GM21529 (cell line): ENCODE measurements at regions not wholly inside any gene's neighbourhood (a gene's known extent, or its start where the extent isn't known, plus 50 kb on each side); places are given as distances from the start of the nearest gene placed in this dataset.
"Not testable (repeated sequence)": the region's sequence is repeated elsewhere in the genome, so short reads cannot be mapped to it uniquely, and the experiment has no call there.

ENCODE experiments used
- ATAC-seq: cut with Tn5 transposase; IDR thresholded peaks from one replicate; pipeline ENCODE4 v1.9.1; 2021; ENCODE audit not compliant: unreplicated experiment

DNA sequence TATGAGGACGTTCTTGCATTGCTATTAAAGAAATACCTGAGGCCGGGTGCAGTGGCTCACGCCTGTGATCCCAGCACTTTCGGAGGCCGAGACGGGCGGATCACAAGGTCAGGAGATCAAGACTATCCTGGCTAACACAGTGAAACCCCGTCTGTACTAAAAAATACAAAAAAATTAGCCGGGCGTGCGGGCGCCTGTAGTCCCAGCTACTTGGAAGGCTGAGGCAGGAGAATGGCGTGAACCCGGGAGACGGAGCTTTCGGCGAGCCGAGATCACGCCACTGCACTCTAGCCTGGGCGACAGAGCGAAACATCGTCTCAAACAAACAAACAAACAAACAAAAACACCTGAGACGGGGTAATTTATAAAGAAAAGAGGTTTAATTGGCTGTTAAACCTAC, 674.0 kb downstream of the BRINP1 start:
- not testable (repeated sequence) for ATAC-seq

- ATAC-seq: no peak
These were observed 667.2 kb downstream of the BRINP1 start for GRCh38 chr9:118701985-118702384.

GRCh38 chr9:118711843-118712242, 657.4 kb downstream of the BRINP1 start:
- ATAC-seq: no peak

GRCh38 chr9:118721276-118721675, 648.0 kb downstream of the BRINP1 start:
- ATAC-seq: no peak

DNA sequence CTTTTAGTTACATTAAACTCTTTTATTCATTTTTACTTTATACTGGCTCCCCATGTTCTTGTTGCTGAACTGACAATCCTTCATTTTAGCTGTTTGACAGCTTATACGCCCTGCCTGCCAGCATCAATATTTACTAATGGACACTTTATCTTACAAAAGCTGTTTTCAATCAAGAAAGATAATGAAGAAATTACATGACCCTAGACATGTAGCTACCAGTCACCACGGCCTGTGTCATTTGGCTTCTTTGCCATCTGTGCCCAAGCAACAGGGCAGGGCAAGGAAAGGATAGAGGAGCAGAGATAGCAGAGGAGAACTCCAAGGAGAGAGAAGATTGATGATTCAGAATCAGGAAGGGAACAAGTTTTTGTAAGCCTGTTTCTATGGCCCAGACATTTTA, 647.3 kb downstream of the BRINP1 start:
- no peak for ATAC-seq

GRCh38 chr9:118729981-118730380, 639.3 kb downstream of the BRINP1 start:
- ATAC-seq: no peak

DNA sequence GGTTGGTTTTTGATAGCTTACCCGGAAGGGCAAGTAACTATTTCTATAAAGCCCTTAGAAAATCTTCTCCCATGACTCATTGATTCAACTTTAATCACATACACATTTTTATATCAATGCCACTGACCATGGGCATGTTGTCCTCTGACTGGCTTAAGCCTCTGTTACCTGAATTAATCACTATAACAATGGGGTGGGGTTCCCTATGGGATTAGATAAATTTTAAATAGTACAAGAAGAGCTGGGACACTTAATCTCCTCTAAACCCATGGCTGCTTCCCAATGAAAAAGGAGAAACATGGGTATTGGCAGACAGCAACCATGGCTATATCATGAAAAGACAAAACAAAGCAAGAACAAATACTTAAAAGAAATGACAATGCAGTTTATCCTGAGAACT, 636.2 kb downstream of the BRINP1 start:
- ATAC-seq: no peak

DNA sequence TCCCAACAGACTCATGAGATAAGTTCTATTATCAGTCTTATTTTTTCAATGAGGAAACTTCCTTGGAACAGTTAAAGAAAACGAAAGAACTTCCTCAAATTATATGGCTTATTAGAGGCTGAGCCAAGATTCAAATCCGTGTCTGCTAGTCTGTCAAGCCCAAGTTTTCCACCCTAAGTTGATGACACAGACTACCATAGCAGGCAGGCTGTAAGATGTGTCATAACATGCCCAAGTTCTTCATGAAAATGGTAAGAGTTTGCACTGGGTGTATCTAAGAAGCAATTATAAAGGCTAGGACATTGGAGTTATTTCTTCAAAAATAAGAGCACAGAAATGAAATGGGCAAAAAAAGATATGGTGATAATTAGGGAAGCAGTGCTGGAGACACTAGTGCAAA, 634.5 kb downstream of the BRINP1 start:
- ATAC-seq: no peak

GRCh38 chr9:118736406-118736805, 632.8 kb downstream of the BRINP1 start:
- ATAC-seq: no peak

DNA sequence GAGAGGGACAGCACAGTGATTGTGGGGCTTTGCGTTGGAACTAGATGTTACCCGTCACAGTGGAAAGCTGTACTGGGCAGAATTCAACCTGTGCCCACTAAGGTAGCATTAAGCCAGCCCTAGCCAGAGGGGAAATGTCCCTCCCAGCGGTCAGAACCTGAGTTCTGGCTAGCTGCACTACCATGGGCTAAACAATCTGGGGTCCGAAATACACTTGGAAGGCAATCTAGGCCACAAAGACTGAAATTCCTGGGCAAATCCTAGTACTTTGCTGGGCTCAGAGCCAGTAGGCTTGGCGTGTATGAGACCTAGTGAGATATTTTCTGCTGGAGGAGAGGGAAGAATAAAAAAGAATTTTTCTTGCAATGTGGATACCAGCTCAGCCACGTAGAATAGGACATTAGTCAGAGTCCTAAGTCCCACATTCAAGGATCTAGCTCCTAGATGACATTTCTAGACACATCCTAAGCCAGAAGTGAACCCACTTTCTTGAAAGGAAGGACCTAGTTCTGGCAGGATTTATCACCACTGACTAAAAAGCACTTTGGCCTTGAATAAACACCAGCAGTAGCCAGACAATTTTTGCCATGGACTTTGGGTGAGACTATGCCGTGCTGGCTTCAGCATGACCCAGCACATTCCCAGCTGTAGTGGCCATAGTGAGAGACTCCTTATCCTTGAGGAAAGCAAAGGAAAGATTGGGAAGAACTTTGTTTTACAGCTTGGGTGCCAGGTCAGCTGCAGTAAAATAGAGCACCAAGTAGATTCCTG, 618.0 kb downstream of the BRINP1 start:
- no peak for ATAC-seq

DNA sequence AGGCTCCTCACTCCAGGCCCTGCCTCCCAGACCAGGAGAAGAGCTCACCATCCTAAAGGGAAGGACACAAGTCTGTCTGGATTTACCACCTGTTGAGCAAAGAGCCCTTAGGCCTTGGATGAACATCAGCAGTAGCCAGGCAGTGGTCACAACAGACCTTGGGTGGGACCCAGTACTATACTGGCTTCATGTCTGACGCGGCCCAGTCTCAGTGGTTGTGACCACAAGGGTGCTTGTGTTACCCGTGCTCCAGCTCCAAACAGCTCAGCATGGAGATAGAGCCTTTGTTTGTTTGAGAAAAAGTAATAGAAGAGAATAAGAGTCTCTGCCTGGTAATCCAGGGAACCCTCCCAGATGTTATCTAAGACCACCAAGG, 617.4 kb downstream of the BRINP1 start:
- no peak for ATAC-seq

GRCh38 chr9:118761016-118761790, 608.0 kb downstream of the BRINP1 start:
- ATAC-seq: no peak

- ATAC-seq: no peak
These were observed 601.7 kb downstream of the BRINP1 start for GRCh38 chr9:118767571-118767970.

DNA sequence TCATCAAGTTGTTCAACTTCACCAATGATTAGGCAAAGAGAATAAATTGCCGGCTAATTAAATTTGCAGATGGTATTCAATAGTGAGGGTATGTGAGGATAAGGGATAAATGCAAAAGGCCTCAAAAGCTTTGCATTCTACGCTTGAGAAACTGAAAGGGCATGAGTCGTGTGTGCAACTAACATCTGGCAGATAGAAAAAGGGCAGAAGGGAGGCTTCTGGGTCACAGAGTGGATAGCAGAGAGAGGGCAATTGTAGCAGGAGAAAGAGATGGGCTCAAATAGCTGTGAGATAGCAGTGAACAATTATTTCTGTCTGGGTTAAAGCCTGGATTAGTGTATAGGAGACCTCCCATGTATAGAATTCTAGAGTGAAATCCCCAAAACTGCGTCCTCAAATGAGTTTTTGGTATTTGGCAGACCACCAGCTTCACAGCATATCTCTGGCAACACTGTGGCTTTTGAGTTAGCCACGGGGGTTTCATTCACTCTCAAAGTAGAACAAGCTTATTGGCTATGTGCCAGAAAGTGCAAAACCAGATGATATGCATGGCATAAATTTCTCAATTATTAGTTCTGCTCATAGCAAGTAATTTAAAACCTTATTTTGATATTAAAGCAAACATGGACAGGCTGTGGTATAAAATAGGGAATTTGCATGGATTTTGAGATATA, 586.3 kb downstream of the BRINP1 start:
- no peak for ATAC-seq

DNA sequence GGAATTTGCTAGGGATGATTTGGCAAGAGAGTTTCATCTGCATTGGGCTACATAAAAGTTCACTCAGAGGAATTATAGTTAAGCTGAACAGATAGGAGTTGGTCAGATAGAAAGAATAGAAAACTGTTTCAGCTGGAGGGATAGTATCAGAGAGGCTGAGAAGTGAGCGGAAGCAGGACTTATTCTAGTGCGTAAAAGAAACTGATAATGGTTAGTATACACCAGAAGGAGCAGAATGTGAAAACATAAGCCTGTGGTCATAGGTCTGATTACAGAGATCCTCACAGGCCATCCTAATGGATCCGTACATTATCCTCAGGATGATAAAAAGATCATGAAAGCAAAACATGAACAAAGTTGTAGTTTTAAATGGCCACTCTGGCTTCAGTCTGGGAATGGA, 585.2 kb downstream of the BRINP1 start:
- no peak for ATAC-seq

DNA sequence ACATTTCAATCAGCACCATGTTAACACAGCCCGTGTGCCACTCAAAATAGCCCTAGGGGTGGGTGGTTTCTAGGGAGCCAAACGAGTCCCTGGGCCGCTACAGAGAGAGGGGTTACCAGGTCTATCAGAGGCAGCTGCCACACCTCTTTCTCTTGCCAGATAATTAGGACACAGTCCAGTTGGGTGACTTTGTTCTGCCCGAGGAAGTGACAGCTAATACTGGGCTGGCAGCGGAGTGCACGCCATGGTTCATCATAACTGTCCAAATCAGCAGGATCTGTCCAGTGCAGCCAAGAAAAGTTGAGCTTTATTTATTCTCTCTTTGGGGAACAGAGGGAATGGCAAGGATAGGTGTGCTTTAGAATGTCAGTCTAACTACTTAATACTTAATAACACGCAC, 583.8 kb downstream of the BRINP1 start:
- ATAC-seq: no peak

DNA sequence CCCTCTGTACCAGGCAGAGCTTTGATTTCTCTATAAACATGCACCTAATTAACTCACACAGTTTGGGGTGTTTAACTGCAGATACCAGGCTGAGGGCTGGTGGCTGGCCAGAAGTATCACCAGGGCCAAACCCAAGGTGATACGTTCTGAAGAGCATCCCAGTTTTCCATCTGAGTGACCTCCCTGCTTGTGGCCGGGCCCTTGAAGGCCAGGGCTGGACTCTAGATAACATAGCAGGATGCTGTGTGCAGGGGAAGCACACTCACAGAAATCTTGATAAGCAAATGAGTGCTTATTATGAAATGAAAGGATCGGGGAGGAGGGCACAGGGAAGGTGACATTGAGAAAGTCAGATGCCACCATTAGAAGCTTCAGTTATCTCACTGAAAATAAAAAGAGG, 582.4 kb downstream of the BRINP1 start:
- no peak for ATAC-seq

GRCh38 chr9:118809160-118809625, 560.0 kb downstream of the BRINP1 start:
- no peak for ATAC-seq

GRCh38 chr9:118829334-118829733, 539.9 kb downstream of the BRINP1 start:
- no peak for ATAC-seq

DNA sequence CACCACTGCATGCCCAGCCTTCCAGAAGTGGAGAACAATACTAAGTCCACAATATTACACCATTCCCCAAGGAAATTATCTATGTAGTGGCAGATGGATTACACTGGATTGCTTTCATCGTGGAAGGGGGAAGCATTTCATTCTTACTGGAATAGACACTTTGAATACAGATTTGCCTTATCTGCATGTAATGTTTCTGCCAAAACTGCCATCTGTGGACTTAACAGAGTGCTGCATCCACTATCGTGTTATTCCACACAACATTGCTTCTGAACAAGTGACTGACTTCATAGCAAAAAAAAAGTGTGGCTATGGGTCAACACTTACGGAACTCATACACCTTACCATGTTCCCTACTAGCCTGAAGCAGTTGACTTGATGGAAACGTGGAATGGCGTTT, 536.9 kb downstream of the BRINP1 start:
- no peak for ATAC-seq

GRCh38 chr9:118836891-118837290, 532.3 kb downstream of the BRINP1 start:
- no peak for ATAC-seq

- no peak for ATAC-seq
These were observed 497.7 kb downstream of the BRINP1 start for GRCh38 chr9:118871531-118871930.
